NB4 (cell line): ENCODE measurements at regions not wholly inside any gene's neighbourhood (a gene's known extent, or its start where the extent isn't known, plus 50 kb on each side); places are given as distances from the start of the nearest gene placed in this dataset.

Experiments
- DNase-seq: peaks from one replicate; pipeline ENCODE4 v3.0.0; 2010; ENCODE audit warnings: low read depth
- H3K4me3 ChIP-seq: one replicate; pipeline ENCODE4 v1.5.1; 2011; ENCODE audit warnings: mild to moderate bottlenecking, low read depth, low read length, moderate library complexity
- CTCF ChIP-seq: IDR thresholded peaks from one replicate; pipeline ENCODE4 v1.5.1; 2012; ENCODE audit warnings: low read depth, low read length
- MAX ChIP-seq: IDR thresholded peaks from 2 replicates; pipeline ENCODE4 v1.6.1; 2011; ENCODE audit warnings: low read depth, low read length
- MYC ChIP-seq: IDR thresholded peaks from 2 replicates; pipeline ENCODE4 v1.6.1; 2011; ENCODE audit warnings: low read depth, low read length
- POLR2A ChIP-seq: IDR thresholded peaks from 2 replicates; pipeline ENCODE4 v1.6.1; 2011; ENCODE audit warnings: mild to moderate bottlenecking; ENCODE audit not compliant: insufficient read length; ENCODE audit errors: extremely low read depth

GRCh38 chr1:56370513-56370912 lies 208.8 kb downstream of the PLPP3 start:
- DNase-seq, result no peak
- TF ChIP-seq CTCF (no peak), MAX (no peak), MYC (no peak), POLR2A (no peak)
- H3K4me3 ChIP-seq, result no peak overlapping the region

GRCh38 chr1:56363007-56363770 lies 216.2 kb downstream of the PLPP3 start:
- TF ChIP-seq POLR2A (no peak), MAX (no peak), MYC (no peak), CTCF (no peak)
- H3K4me3 ChIP-seq, result no peak overlapping the region
- no peak for DNase-seq

GRCh38 chr1:56360021-56360420 lies 219.3 kb downstream of the PLPP3 start:
- H3K4me3 ChIP-seq, result no peak overlapping the region
- no peak for DNase-seq
- TF ChIP-seq MAX (no peak), MYC (no peak), CTCF (no peak), POLR2A (no peak)

GRCh38 chr1:56359056-56359455 lies 220.3 kb downstream of the PLPP3 start:
- TF ChIP-seq POLR2A (no peak), MYC (no peak), CTCF (no peak), MAX (no peak)
- no peak for DNase-seq
- H3K4me3 ChIP-seq, result no peak overlapping the region

- no peak for TF ChIP-seq CTCF
- no peak for TF ChIP-seq MAX
- no peak for TF ChIP-seq MYC
- no peak for TF ChIP-seq POLR2A
- no peak overlapping the region for H3K4me3 ChIP-seq
- no peak for DNase-seq
Measured at GRCh38 chr1:56357927-56358690, 221.3 kb downstream of the PLPP3 start.
